Epidermal melanocyte (primary cell): ENCODE measurements at regions not wholly inside any gene's neighbourhood (a gene's known extent, or its start where the extent isn't known, plus 50 kb on each side); places are given as distances from the start of the nearest gene placed in this dataset.

Source experiments
- DNase-seq: peaks from one replicate; pipeline ENCODE4 v3.0.0; 2011; ENCODE audit warnings: low spot score; ENCODE audit not compliant: insufficient read length

DNA sequence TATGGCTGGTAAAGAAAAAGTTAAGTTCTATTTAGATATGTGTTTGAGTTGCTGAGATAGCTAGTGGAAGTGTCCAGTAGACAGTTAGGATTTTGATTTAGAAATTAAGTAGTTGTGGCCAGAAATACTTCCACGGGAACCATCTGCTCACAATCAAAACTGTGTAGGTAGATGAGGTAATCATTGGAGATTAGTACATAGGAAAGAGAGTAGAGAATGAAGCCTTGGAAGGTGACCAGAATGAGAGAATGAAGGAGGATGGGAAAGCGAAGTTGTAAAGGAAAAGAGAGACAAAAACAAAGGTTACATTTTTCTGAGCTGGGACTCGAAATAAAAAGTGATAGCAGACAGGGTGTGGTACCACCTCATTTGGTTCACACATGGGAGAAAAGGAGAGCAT is 296.9 kb upstream of the SORL1-AS1 start:
- no peak for DNase-seq

DNA sequence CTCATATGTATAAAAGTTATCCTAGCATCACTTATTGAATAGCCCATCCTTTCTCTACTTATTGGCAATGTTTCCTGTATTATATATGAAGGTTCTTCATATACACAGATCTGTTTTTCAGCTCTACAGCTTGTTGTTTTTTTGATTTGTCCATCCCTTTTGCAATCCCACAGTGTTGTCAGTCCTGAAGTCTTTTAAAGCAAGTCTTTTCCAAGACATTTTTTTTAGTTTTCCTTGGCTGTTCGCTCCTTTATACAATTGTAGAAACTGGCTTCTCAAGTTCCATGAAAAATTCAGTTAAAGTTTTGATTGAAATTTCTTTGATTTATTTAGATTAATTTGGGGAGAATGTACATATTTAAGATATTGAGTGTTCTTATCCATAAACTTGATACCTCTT is 295.3 kb upstream of the SORL1-AS1 start:
- no peak for DNase-seq

DNA sequence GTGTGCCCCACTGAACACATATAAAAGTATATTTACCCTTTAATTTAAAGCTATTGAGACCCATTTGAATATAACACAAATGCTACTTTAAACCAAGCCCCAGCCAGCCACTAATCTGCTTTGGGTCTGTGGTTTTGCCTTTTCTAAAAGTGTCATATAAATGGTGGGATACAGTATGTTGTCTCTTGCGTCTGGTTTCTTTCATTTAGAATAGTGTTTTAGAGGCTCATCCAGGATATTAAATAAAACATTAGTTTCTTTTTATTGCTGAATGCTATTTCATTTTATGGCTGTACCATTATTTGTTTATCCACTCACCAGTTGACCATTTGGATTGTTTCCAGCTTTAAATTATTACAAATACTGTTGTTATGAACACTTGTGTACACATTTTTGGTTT is 290.5 kb upstream of the SORL1-AS1 start:
- no peak for DNase-seq

DNA sequence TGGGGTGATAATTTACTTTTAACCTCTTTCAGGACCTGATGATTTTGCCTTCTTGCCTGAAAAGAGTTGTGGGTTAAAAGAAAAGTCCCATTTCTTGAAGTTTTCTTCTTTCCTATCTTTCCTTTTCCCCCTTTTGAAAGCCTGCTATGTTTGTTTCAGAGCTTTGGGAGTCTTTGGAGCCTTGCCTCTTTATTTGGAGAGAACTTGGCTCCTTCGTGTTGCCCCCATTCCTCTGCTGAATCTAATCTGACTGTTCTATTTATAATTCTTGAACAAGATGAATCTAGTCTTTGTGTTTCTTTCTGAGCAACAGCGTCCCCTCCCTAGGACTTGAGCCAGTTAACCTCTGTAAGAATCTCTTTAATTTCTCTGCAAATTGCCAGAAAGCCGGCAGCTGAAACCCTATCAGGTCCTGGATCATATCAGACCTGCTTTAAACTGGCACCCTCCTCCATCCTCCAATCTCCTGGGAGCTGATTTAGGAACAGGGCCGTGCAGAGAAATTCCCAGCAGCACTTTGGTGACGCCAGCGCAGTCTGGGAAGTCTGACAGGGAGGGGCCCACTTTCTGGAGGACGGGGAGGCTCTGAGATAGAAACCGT is 289.1 kb upstream of the SORL1-AS1 start:
- DNase-seq: peak; percentile 50

DNA sequence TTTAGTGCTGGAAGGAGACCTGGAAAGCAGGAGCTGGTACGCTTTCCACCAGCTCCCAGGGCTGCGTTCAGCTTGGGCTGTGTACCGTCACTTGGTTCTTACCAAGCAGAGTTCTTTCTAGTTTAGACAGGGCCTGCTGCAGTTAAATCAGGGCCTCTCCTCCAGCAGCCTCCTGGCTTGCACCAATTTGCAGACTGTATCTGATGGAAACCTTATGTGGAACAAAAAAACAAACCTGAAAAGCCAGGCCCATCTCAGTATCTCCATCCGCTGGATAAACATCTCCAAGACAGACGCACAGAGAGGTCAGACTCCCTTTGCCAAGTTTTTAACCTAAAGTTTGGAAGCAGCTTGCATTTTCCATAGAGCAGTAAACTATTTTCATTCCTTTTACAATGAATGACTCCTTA is 288.6 kb upstream of the SORL1-AS1 start:
- DNase-seq: no peak

DNA sequence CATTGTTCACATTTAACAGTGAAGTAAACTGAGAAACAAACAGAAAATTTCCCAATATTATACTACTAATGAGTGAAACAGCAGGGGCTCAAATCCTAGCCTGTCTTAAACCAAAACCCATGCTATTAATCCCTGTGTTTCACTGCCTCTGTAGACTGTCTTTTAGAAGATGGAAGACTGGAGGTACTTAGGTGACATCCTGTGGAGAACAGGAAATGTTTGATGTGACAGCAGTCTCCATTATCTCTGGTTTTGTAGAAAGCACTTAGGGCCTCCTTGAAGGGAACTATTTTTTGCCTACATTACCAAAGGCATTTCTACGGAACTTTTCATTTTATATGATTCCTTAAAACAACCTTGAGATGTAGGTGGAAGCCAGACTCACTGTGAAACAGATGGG is 288.1 kb upstream of the SORL1-AS1 start:
- DNase-seq: no peak

DNA sequence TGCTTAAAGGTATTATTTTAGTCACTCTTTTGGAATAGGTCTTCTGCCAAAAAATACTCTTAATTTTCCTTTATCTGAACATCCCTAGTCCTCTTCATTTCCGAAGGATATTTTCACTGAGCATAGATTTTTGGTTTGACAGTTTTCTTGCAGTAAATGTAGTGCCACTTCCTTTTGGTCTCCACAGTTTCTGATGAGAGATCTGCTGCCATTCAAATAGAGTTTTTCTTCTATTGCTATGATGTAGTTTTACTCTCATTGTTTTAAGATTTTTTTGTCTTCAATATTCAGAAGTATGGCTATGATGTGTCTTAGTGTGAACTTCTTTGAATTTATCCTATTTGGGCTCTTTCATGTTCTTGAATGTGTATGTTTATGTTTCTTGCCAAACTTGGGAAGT is 281.1 kb upstream of the SORL1-AS1 start:
- DNase-seq: no peak

DNA sequence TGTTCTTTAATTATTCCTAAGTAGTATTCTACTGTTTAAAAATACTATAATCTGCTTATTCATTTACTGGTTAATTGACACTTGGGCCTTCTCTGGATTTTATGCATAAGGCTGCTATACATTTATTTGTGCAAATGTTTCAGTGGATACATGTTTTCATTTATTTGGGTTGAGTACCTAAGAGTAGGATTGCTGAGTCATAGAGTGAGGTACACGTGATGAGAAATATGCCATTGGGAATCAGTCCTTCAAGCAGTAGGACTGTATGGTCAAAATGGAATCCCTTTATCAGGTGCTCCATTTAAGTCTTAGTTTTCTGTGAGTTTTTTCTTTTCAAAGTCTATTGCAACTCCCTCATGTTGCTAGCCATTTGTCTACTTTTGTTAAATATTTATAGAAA is 275.2 kb upstream of the SORL1-AS1 start:
- no peak for DNase-seq

DNA sequence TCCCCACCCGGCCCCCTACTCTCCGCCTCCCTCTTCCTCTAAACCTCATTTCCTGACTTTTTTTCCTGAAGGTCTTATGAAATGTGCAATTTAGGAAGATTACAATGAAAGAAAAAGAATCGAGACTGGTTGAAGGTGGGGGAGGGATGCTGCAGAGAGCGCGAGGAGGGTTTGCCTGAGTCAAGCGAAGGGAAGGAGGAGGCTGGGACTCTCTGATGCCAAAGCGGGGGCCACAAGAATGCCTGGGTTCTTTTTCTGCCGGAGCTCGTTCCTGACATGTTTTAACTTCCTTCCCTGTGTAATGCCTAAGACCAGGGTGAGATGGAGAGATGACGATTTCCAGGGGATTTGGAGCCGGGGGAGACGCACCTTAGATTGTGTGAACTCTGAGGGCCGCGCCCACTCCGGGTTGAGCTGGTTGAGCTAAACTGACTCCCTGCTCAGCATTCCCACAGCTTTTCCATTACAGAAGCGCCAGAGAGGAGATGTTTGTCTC is 270.5 kb upstream of the SORL1-AS1 start:
- no peak for DNase-seq

DNA sequence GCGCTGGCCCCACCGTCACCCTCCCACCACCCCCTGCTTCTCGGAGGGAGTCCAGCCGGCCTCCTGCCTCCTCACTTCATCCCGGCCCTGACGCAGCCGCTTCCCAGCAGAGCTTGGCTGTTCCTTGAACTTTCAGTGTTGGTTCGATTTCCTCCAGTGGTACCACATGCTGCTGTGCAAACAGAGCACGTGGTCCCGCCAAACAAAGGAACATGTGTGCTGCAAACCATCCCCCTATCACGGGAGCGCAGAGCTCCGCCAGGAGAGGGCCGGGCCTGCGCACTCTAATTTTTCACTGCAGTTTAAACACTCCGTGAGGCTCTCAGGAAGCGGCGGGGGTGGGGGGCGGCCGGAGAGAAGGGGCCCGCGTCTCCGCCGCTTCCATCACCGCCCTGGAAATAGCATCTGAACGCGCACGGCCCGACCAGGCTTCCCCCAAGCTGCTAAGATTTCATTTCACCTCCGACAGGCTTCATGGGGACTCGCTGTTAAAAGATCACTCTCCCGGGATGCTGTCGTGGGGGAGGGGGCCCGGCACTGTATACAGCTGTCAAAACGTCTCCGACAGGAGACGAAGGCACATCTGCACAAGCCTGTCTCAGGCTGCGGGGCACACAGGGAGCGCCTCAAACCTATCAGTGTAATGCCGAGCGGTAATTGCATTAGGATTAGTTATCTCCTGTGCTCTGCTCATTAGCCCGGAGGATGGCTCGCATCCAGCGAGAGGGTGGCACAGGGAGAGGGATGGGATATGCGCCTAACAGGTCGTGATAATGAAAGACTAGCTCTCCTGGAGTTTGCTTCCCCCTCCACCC is 269.9 kb upstream of the SORL1-AS1 start:
- DNase-seq: peak; percentile 74

DNA sequence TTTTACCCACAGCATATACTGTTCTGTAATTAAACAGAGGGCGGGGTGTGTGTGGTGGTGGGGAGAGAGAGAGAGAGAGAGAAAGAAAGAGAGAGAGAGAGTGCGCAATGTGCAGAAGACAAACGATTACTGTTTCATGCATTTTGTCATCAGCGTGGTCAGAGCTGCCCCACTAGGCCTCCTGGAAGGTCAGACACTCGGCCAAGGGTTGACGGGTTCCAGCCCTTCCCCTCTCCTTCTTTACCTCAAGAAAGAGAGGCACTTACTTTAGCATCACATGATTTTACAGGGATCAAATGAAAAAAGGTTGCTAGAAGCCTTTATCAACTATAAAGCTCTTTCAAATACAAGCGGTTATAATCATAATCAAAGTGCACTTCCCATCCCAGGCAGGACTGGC is 269.2 kb upstream of the SORL1-AS1 start:
- no peak for DNase-seq

DNA sequence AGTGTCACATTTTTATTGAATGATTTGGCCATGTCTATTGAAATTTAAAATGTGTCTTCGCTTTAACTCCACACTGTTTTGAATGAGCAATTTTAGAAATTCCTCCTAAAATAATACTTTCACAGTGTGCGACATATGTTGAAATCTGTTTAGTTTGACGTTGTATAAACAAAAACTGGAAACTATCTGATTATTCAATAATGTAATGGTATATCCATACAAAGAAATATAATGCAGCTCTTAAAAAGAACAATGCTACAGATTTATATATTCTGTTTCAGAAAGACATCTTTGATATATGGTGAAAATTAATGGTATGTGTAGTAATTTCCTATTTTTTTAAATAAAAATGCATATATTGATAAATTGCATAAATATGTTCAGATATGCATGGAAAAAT is 268.7 kb upstream of the SORL1-AS1 start:
- no peak for DNase-seq

DNA sequence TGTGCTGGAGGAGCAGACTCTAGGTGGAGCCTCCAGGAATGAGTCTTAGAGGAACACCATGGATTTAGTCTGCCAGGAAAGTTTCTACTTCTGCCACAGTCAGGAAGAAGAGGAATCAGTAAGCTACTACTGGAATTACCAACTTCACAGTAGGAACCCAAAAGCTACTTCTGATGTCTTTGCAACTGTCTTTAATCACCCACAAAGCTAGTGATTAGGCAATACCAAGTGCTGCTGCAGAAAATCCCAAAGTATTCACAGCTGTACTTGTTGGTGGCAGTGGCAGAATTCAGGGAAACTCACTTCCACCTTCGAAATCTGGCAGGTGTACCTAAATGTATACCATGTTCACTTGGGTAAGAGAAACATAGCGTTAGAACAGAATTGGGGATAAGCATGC is 264.5 kb upstream of the SORL1-AS1 start:
- no peak for DNase-seq

DNA sequence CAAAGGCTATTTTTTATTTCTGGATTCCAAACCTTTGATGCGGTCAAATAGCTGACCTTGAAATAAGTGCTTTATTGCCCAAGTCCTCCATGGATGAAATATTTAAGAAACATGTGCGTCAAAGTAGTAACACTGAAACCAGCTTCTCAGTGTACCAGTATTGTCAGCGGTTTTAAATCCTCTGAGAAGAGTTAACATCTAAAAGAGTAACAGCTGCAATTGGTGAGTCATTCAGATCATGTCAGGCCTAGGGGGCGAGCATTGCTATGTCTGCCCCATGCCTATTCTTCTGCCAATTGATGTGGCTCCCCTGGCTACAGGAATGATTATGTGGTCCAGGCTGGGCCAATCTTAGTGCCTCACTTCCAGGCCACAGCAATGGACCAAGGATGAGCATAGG is 263.3 kb upstream of the SORL1-AS1 start:
- DNase-seq: no peak

DNA sequence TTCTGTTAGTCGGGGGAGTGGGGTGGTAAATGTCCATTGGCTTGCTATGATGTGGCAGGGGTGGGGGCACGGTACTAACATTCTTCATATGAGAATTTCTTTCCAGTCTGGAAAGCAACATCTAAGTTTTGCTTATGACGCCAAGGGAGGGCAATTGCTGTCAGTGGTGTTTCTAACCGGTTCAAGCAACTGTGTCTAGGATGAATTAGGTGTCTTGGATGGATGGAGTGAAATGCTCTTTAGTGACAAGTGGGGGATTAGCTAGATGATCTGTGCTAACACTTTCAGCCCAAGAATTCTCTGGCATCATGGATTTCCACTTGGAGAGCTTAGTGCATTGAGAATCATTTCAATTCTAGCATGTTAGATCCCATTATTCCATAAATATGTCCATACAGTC is 262.6 kb upstream of the SORL1-AS1 start:
- no peak for DNase-seq

DNA sequence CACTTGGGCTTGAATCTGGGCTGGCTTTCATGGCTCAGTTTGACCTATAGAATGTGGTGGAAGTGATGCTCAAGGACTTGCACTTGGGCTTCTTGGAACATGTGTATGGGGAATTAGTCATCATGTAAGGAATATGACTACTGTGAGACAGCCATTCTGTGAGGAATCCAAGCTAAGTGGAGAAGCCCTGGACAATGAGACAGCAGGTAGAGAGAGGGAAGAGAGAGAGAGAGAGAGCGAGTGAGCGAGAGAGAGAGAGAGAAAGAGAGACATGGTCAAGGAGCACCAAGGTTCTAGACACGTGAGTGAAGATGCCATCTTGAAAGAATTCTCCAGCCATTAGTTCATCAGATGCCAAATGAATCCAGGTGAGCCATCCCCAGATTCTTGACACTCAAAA is 261.6 kb upstream of the SORL1-AS1 start:
- no peak for DNase-seq

DNA sequence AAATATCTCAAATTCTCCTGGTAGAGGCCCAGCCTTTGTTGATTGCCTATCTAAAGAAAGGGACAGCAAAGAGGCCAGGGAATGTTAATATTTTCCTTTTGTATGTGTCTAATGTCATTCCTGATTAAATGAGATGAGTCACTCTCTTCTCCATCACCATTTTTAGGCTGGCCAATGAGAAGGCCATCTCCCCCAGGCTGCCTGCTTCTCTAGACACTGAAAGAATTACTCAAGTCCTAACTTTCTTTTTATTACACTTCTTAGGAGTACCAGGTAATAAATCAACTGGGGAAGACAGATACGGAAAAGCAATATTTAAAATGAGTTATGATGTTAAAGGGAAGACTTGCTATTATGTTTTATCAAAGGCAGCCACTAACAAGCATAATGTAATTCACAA is 259.2 kb upstream of the SORL1-AS1 start:
- DNase-seq: no peak

DNA sequence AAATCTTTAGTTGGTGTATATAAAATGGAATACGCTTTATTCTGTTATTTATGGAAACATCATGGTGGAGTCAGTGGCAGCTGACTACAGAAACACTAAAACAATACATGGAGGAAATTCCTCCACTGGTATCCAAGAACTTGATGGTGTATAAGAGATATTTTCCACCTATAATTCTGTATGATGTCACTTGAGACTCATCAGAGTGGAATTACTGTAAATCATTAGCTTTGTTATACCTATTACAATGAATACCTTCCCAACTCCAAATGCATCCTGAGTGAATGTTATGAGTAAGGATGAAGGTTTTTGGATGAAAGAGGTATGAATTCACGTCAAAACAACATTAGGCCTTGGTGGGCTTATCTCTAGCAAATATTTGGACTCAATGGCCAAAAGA is 258.5 kb upstream of the SORL1-AS1 start:
- no peak for DNase-seq

DNA sequence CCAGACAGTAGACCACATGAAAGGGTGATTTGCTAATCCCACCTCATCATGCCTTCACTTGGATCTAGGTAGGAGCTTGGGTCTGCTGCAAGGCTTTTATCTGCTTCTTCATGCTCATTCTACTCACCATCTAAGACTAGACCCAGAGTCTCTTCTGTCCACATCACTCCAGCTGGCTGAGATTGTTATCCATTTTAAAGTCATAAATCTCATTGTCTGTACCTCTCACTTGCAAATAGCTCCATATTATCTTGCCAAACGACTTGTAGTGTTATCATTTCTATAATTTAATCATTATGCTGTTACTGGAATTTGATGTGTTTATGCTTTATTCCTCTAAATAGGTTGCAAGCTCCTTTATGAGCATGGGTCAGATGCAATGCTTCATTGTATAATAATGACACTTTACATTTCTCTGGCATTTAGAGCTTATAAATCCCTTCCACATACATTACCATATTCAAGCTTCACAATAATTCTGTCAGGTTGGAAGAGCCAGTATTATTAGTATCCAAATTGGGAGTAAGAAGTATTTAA is 254.2 kb upstream of the SORL1-AS1 start:
- no peak for DNase-seq

DNA sequence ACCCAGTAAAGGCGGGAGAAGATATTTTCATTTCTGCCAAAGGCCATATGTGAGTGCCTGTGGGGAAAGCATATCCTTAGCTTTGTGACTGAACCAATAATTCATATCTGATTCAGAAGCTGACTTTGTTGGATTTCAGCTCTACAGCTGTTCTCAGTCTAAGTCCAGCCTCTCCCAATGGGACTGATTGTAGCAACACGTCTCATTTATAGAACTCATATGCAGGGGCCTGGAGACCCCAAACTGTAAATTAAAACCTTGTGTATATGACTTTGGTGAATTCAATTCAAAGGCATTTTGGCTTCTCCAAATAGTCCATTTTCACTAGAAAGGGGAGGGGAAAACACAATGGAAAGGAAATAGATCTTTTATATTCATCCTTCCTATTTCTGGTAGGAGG is 250.4 kb upstream of the SORL1-AS1 start:
- DNase-seq: no peak

DNA sequence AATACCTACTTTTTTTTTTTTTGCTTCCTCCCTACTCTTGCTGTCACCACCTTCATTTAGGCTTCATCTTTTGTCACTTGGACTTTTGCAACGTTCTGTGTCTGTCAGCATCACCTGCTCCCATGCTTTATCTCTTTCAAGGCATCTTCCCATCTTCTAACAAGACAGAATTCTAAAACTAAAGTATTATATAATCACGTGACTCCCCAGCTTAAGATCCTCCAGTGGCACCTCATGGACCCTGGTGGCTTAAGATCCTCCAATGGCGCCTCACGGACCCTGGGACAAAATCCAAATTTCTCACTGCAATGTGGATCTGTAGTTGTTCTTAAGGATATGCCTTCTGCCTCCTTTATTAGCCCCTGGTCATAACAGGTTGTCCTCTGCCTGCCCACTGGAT is 248.2 kb upstream of the SORL1-AS1 start:
- DNase-seq: no peak

DNA sequence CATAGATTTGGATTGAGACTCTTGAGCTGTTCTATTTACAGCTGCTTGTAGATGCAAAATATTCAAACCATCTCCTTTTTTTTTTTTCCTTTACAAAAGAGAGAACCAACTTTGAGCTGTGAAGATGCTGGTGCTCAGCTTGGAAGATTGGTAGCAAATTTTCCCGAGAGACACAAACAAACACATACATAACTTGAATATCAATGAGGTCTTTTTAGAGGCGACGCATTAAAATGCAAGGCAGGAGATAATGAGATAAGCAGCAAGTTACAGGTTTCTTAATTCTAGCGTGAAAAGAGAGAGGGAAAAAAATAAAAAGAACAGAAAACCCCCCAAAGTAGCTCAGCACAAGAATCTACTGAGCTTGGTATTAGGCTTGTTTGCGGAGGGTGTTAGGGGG is 247.0 kb upstream of the SORL1-AS1 start:
- no peak for DNase-seq
